Type B pancreatic cell (in vitro differentiated cells): ENCODE measurements at regions not wholly inside any gene's neighbourhood (a gene's known extent, or its start where the extent isn't known, plus 50 kb on each side); places are given as distances from the start of the nearest gene placed in this dataset.
"Not testable (repeated sequence)": the region's sequence is repeated elsewhere in the genome, so short reads cannot be mapped to it uniquely, and the experiment has no call there.

ENCODE experiments used
- DNase-seq: peaks from one replicate; pipeline ENCODE4 v3.0.0; 2021; ENCODE audit warnings: mixed read lengths; ENCODE audit not compliant: unreplicated experiment; ENCODE audit errors: extremely low spot score
- H3K27ac Mint-ChIP-seq: 2 replicates; pipeline ENCODE4 v1.8.0; 2021; ENCODE audit warnings: mild to moderate bottlenecking, mixed read lengths
- H3K27me3 Mint-ChIP-seq: 2 replicates; pipeline ENCODE4 v1.8.0; 2021; ENCODE audit warnings: mixed read lengths
- H3K36me3 Mint-ChIP-seq: 2 replicates; pipeline ENCODE4 v1.8.0; 2021; ENCODE audit warnings: mixed read lengths
- H3K4me1 Mint-ChIP-seq: one replicate; pipeline ENCODE4 v1.8.0; 2021; ENCODE audit warnings: mixed read lengths; ENCODE audit not compliant: unreplicated experiment
- H3K4me3 Mint-ChIP-seq: 2 replicates; pipeline ENCODE4 v1.8.0; 2021; ENCODE audit warnings: mild to moderate bottlenecking, mixed read lengths
- H3K9me3 Mint-ChIP-seq: 2 replicates; pipeline ENCODE4 v1.8.0; 2021; ENCODE audit warnings: mixed read lengths
- TF ChIP-seq, protein P1 (sequence below): fragments of 200-600 bp; sonication (generic); conservative IDR thresholded peaks from 2 replicates; pipeline ENCODE4 v1.5.0; 2021; ENCODE audit warnings: antibody characterized with exemption, mild to moderate bottlenecking

DNA sequence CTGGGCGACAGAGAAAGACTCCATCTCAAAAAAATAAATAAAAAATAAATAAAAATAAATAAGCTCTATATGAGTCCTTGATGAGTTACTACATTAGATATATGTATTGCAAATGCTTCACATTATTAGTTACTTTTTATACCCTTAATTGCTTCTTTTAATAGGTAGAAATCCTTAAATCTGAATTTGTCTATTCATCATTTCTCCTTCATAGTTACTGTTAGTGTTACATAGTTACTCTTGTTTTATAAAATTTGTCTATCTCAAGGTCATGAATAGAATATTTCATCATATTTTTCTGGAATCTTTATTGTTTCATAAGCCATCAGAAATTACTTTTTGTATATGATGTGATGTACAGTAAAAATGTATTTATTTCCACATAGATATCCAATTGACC is 1624.8 kb upstream of the FLRT2 start:
- no peak for DNase-seq
- peaks cover 4% of the 10 kb centered on the region for H3K4me1 Mint-ChIP-seq
- peaks cover 6% of the 10 kb centered on the region for H3K9me3 Mint-ChIP-seq
- no peaks in the 10 kb centered on the region for H3K36me3 Mint-ChIP-seq
- no peak overlapping the region for H3K27ac Mint-ChIP-seq
- TF ChIP-seq, protein P1, sequence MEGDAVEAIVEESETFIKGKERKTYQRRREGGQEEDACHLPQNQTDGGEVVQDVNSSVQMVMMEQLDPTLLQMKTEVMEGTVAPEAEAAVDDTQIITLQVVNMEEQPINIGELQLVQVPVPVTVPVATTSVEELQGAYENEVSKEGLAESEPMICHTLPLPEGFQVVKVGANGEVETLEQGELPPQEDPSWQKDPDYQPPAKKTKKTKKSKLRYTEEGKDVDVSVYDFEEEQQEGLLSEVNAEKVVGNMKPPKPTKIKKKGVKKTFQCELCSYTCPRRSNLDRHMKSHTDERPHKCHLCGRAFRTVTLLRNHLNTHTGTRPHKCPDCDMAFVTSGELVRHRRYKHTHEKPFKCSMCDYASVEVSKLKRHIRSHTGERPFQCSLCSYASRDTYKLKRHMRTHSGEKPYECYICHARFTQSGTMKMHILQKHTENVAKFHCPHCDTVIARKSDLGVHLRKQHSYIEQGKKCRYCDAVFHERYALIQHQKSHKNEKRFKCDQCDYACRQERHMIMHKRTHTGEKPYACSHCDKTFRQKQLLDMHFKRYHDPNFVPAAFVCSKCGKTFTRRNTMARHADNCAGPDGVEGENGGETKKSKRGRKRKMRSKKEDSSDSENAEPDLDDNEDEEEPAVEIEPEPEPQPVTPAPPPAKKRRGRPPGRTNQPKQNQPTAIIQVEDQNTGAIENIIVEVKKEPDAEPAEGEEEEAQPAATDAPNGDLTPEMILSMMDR: no peak
- no peaks in the 10 kb centered on the region for H3K27me3 Mint-ChIP-seq
- no peak overlapping the region for H3K4me3 Mint-ChIP-seq

DNA sequence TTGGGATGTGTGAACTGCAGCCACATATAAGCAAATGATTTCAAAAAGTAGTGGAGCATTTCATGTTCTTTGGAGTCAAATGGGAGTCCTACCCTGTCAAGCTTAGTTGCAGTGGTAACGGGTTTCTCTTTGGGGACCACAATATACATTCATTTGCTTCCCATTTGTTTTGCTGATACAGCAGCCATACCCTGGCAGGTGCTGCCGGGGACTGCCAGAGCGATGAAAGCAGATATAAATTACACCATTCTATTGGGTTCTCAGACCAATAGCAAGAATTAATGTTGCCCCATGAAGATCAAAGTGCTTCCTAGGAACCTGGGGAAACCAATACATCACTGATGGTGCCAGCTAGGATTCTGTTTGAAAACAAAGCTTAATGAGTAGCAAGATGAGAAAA is 1621.5 kb upstream of the FLRT2 start:
- peaks cover 6% of the 10 kb centered on the region for H3K9me3 Mint-ChIP-seq
- no peak for DNase-seq
- no peaks in the 10 kb centered on the region for H3K27me3 Mint-ChIP-seq
- TF ChIP-seq, protein P1: no peak
- no peaks in the 10 kb centered on the region for H3K36me3 Mint-ChIP-seq
- H3K4me1 Mint-ChIP-seq: peaks cover 8% of the 10 kb centered on the region
- no peak overlapping the region for H3K4me3 Mint-ChIP-seq
- H3K27ac Mint-ChIP-seq: no peak overlapping the region

DNA sequence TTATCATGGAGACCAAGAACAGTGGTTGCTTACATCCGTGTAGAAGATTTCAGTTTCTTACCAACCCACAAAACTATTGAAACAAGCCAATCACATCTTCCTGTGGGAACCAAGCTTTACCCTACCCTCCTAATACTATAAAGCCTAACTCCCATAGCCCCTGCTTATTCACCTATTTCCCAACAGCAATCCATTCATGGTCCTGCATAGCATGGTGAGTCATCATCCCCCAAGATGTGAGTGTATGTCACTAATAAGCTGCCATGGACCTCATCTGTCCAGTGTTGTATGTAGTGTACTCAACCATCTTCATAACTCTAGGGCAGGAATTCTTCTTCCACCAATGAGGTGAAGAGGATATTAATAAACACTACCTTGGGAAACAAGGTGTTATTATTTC is 1620.4 kb upstream of the FLRT2 start:
- no peak for DNase-seq
- TF ChIP-seq, protein P1: no peak
- peaks cover 8% of the 10 kb centered on the region for H3K4me1 Mint-ChIP-seq
- H3K4me3 Mint-ChIP-seq: no peak overlapping the region
- peaks cover 6% of the 10 kb centered on the region for H3K9me3 Mint-ChIP-seq
- H3K36me3 Mint-ChIP-seq: no peaks in the 10 kb centered on the region
- no peaks in the 10 kb centered on the region for H3K27me3 Mint-ChIP-seq
- H3K27ac Mint-ChIP-seq: no peak overlapping the region

DNA sequence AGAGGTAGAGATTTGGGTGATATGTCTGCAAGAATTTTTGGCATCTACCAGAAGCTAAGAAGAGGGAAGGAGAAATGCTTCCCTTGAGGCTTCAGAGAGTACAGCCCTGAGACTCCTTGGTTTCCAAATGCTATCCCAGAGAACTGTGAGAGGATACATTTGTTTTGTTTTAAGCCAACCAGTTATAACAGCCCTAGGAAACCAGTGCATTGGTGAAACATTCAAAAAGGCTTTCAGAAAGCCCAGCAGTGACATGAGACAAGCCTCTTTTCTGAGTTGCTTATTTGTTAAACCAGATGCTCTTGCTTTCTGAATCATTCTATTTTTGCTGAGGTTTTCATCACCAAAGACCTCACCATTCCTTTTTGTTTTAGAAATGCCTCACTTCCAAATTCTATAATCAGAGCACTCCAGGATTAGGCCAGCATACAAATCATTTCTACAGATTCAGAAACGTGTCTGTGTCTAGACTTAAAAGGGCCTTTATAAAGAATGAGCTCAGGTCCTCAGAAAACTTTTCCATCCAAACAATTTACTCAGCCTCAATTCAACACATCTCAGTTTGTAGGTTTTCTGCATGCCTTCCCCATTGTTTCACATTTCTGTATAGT is 1617.8 kb upstream of the FLRT2 start:
- no peaks in the 10 kb centered on the region for H3K27me3 Mint-ChIP-seq
- no peak overlapping the region for H3K27ac Mint-ChIP-seq

DNA sequence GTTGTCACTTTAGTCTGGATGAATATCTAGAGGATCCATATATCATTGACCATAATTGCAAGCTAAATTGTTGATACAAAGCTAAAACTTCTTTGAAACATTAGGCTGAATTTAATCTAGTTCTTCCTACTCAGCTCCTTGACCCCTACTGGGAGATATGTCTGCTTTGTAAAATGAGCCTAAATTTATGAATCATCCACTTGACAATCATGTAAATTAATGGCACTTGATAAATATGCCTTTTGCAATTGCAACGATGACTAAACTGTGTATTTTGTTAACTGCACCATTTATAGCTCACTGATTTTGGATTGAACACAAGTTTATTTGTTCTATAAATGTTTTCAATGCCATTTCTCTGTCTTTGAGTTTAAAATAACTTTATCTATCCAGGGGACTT is 1616.5 kb upstream of the FLRT2 start:
- TF ChIP-seq, protein P1: no peak
- Mint-ChIP-seq H3K9me3 (peaks cover 10% of the 10 kb centered on the region), H3K4me1 (peaks cover 5% of the 10 kb centered on the region)

More for the DNA sequence above, 1617.8 kb upstream of the FLRT2 start:
- TF ChIP-seq, protein P1: no peak
- Mint-ChIP-seq H3K4me1 (peaks cover 8% of the 10 kb centered on the region), H3K4me3 (no peak overlapping the region), H3K36me3 (no peaks in the 10 kb centered on the region), H3K9me3 (peaks cover 10% of the 10 kb centered on the region)
- DNase-seq: no peak

DNA sequence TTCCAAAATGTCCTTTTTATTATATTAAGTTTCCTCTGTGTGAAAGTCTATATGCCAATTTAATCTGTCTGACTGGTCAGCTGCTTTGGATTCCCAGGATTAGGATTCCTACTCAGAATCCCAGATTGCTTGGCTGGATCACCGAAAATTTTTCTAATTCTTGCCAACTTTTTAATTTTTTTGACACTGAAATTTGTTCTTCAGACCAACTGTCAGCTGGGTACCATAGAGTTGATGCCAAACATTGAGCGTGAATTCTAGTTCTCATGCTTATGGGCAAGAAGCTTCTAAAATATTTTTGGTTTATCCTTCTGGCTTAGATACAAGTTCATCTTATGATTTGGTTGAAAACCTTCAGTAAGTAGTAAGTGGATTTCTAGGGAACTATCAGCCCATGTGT is 1611.4 kb upstream of the FLRT2 start:
- Mint-ChIP-seq H3K36me3 (no peaks in the 10 kb centered on the region), H3K4me1 (no peaks in the 10 kb centered on the region), H3K27ac (no peak overlapping the region), H3K27me3 (no peaks in the 10 kb centered on the region), H3K4me3 (no peak overlapping the region), H3K9me3 (peaks cover 4% of the 10 kb centered on the region)
- no peak for DNase-seq
- TF ChIP-seq, protein P1: no peak

More for the DNA sequence above, 1616.5 kb upstream of the FLRT2 start:
- Mint-ChIP-seq H3K36me3 (no peaks in the 10 kb centered on the region), H3K4me3 (no peak overlapping the region), H3K27me3 (no peaks in the 10 kb centered on the region), H3K27ac (no peak overlapping the region)
- DNase-seq: no peak

DNA sequence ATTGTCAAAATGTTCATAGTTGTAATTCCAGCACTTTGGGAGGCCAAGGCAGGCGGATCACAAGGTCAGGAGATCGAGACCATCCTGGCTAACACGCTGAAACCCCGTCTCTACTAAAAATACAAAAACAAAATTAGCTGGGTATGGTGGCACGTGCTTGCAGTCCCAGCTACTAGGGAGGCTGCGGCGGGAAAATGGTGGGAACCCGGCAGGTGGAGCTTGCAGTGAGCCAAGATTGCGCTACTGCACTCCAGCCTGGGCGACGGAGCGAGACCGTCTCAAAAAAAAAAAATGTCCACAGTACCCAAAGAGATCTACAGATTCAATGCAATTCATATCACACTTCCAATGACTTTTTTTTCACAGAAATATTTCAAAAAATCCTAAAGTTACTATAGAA is 1610.3 kb upstream of the FLRT2 start:
- not testable (repeated sequence) for H3K4me1 Mint-ChIP-seq, H3K36me3 Mint-ChIP-seq, H3K4me3 Mint-ChIP-seq, DNase-seq, H3K27ac Mint-ChIP-seq, H3K9me3 Mint-ChIP-seq, H3K27me3 Mint-ChIP-seq
